ENCODE measurements at regions not wholly inside any gene's neighbourhood (a gene's known extent, or its start where the extent isn't known, plus 50 kb on each side); places are given as distances from the start of the nearest gene placed in this dataset.

DNA sequence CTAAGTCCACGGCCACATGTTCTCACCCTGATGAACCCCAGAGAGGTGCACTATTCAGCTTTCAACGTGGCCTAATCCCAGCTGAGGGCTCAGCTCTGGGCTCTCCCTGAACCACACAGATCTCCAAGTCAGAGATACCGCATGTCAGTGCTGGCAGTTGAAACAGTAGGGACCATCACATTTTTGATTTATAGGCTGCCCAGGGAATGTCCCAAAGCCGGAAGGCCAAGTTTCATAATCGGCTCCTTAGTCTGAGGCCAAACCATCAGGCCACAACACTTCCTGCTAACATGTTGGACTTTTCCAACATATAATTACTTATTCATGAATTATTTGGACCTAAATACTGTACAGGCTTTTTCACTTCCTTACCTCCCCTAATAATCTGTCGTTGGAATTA lies 91.9 kb upstream of the KLHL29 start:
- Histone ChIP-seq H3K79me2 (ENCODE audit: insufficient read depth, low read length) (no peaks in the 10 kb centered on the region), H3K36me3 (ENCODE audit: insufficient read depth, low read length) (no peaks in the 10 kb centered on the region), H3K4me1 (ENCODE audit: insufficient read depth, low read length) (no peaks in the 10 kb centered on the region), H3K9ac (ENCODE audit: low read depth, low read length) (no peak overlapping the region), H2AFZ (ENCODE audit: low read depth, low read length) (no peak overlapping the region), H3K4me2 (ENCODE audit: insufficient read depth, low read length) (no peak overlapping the region), H3K27me3 (ENCODE audit: insufficient read depth, low read length, poor library complexity) (no peaks in the 10 kb centered on the region), H3K27ac (ENCODE audit: low read length) (no peak overlapping the region), H3K9me3 (ENCODE audit: insufficient read depth, low read length, severe bottlenecking) (no peaks in the 10 kb centered on the region), H3K4me3 (ENCODE audit: low read depth in 1 of 2, low read length in 2 of 2) (no peak overlapping the region), H4K20me1 (ENCODE audit: insufficient read depth, low read length) (no peaks in the 10 kb centered on the region)
- ATAC-seq (ENCODE audit: insufficient read depth, low read depth): no peak
- TF ChIP-seq, protein P1, sequence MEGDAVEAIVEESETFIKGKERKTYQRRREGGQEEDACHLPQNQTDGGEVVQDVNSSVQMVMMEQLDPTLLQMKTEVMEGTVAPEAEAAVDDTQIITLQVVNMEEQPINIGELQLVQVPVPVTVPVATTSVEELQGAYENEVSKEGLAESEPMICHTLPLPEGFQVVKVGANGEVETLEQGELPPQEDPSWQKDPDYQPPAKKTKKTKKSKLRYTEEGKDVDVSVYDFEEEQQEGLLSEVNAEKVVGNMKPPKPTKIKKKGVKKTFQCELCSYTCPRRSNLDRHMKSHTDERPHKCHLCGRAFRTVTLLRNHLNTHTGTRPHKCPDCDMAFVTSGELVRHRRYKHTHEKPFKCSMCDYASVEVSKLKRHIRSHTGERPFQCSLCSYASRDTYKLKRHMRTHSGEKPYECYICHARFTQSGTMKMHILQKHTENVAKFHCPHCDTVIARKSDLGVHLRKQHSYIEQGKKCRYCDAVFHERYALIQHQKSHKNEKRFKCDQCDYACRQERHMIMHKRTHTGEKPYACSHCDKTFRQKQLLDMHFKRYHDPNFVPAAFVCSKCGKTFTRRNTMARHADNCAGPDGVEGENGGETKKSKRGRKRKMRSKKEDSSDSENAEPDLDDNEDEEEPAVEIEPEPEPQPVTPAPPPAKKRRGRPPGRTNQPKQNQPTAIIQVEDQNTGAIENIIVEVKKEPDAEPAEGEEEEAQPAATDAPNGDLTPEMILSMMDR (IDR thresholded peaks at IDR 0.05; ENCODE audit: borderline replicate concordance, extremely low read depth, low read length, poor library complexity, severe bottlenecking): no peak
- no peak for TF ChIP-seq EZH2 (IDR thresholded peaks at IDR 0.05; ENCODE audit: borderline replicate concordance, low read depth, low read length, severe bottlenecking)
- DNase-seq: no peak

DNA sequence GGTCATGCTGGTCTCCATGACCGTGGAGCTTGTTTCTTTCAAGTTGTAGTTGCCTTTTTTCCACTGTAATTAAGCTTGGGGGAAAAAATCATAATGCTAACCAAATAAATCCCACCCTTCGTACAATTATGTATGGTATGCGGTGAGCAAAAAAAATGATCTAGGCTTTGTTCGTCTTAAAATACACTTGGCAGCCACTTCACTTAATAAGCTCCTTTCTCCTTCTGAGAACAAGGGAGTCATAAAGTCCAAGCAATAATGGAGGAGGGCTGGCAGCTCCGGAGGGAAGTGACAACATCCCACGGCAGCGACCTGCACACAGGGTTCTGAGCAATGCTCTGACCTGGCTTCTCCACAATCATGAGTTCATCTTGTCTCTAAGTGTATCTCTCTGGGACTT lies 91.2 kb upstream of the KLHL29 start:
- Histone ChIP-seq H3K4me3 (ENCODE audit: low read depth in 1 of 2, low read length in 2 of 2) (no peak overlapping the region), H4K20me1 (ENCODE audit: insufficient read depth, low read length) (no peaks in the 10 kb centered on the region), H3K36me3 (ENCODE audit: insufficient read depth, low read length) (no peaks in the 10 kb centered on the region), H3K4me1 (ENCODE audit: insufficient read depth, low read length) (no peaks in the 10 kb centered on the region), H3K27ac (ENCODE audit: low read length) (no peak overlapping the region), H3K4me2 (ENCODE audit: insufficient read depth, low read length) (no peak overlapping the region), H2AFZ (ENCODE audit: low read depth, low read length) (no peak overlapping the region), H3K9me3 (ENCODE audit: insufficient read depth, low read length, severe bottlenecking) (no peaks in the 10 kb centered on the region), H3K9ac (ENCODE audit: low read depth, low read length) (no peak overlapping the region), H3K27me3 (ENCODE audit: insufficient read depth, low read length, poor library complexity) (no peaks in the 10 kb centered on the region), H3K79me2 (ENCODE audit: insufficient read depth, low read length) (no peaks in the 10 kb centered on the region)
- TF ChIP-seq EZH2 (IDR thresholded peaks at IDR 0.05; ENCODE audit: borderline replicate concordance, low read depth, low read length, severe bottlenecking): no peak
- TF ChIP-seq, protein P1 (IDR thresholded peaks at IDR 0.05; ENCODE audit: borderline replicate concordance, extremely low read depth, low read length, poor library complexity, severe bottlenecking): no peak
- no peak for ATAC-seq (ENCODE audit: insufficient read depth, low read depth)
- DNase-seq: no peak

DNA sequence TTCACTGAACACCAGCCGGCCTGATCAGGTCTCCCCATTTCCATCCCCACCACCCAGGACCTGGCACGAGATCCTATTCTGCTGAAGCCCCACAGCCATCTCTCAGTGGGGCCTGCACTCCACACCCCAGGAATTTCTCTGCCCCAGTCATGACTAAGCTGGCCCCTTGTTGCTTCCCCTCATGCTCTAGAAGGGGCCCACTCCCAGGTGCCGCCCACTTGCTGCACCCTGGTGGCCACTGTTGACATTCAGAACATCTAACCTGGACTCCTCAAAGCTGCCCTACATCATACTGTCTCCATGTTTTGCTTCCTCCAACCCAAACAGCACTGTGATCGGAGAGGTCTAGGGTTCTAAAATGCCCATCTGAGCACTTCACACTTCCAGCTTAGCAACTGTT lies 90.7 kb upstream of the KLHL29 start:
- Histone ChIP-seq H3K9ac (ENCODE audit: low read depth, low read length) (no peak overlapping the region), H3K36me3 (ENCODE audit: insufficient read depth, low read length) (no peaks in the 10 kb centered on the region), H3K9me3 (ENCODE audit: insufficient read depth, low read length, severe bottlenecking) (no peaks in the 10 kb centered on the region), H2AFZ (ENCODE audit: low read depth, low read length) (no peak overlapping the region), H3K79me2 (ENCODE audit: insufficient read depth, low read length) (no peaks in the 10 kb centered on the region), H3K4me2 (ENCODE audit: insufficient read depth, low read length) (no peak overlapping the region), H3K27ac (ENCODE audit: low read length) (no peak overlapping the region), H3K4me1 (ENCODE audit: insufficient read depth, low read length) (no peaks in the 10 kb centered on the region), H3K27me3 (ENCODE audit: insufficient read depth, low read length, poor library complexity) (no peaks in the 10 kb centered on the region), H3K4me3 (ENCODE audit: low read depth in 1 of 2, low read length in 2 of 2) (no peak overlapping the region), H4K20me1 (ENCODE audit: insufficient read depth, low read length) (no peaks in the 10 kb centered on the region)
- no peak; the same call in 2 of the 3 replicates for ATAC-seq (ENCODE audit: insufficient read depth, low read depth)
- DNase-seq: no peak
- TF ChIP-seq, protein P1 (IDR thresholded peaks at IDR 0.05; ENCODE audit: borderline replicate concordance, extremely low read depth, low read length, poor library complexity, severe bottlenecking): peak; percentile 32
- TF ChIP-seq EZH2 (IDR thresholded peaks at IDR 0.05; ENCODE audit: borderline replicate concordance, low read depth, low read length, severe bottlenecking): no peak

DNA sequence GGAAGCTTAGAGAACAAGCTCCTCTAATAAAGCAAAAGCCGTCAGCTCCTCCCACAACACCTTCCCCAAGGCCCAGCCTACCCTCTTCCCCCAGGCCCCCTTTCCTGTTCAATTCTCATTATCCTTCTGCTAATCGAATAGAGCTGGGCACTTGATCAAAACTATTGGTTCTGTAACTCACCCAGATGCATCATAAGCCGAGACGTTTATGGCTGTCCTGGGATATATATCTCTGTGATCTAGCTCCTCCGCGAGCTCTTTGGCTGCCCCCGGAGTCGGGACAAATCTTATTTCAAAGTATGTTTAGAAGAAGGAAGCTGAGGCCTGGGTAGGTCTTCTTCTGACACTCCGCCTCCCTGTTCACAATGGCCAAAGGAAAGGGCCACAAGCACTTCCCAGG lies 88.3 kb upstream of the KLHL29 start:
- no peaks in the 10 kb centered on the region for H4K20me1 ChIP-seq (ENCODE audit: insufficient read depth, low read length)
- no peak overlapping the region for H3K4me2 ChIP-seq (ENCODE audit: insufficient read depth, low read length)
- TF ChIP-seq EZH2 (IDR thresholded peaks at IDR 0.05; ENCODE audit: borderline replicate concordance, low read depth, low read length, severe bottlenecking): no peak
- TF ChIP-seq, protein P1 (IDR thresholded peaks at IDR 0.05; ENCODE audit: borderline replicate concordance, extremely low read depth, low read length, poor library complexity, severe bottlenecking): no peak
- no peak overlapping the region for H3K4me3 ChIP-seq (ENCODE audit: low read depth in 1 of 2, low read length in 2 of 2)
- no peak overlapping the region for H3K27ac ChIP-seq (ENCODE audit: low read length)
- DNase-seq: no peak
- no peaks in the 10 kb centered on the region for H3K79me2 ChIP-seq (ENCODE audit: insufficient read depth, low read length)
- H2AFZ ChIP-seq (ENCODE audit: low read depth, low read length): no peak overlapping the region
- H3K9me3 ChIP-seq (ENCODE audit: insufficient read depth, low read length, severe bottlenecking): no peaks in the 10 kb centered on the region
- no peak overlapping the region for H3K9ac ChIP-seq (ENCODE audit: low read depth, low read length)
- no peaks in the 10 kb centered on the region for H3K36me3 ChIP-seq (ENCODE audit: insufficient read depth, low read length)
- H3K4me1 ChIP-seq (ENCODE audit: insufficient read depth, low read length): no peaks in the 10 kb centered on the region
- ATAC-seq (ENCODE audit: insufficient read depth, low read depth): no peak
- peaks cover 3% of the 10 kb centered on the region for H3K27me3 ChIP-seq (ENCODE audit: insufficient read depth, low read length, poor library complexity)

All from DND-41 (cell line).